WTC11 (cell line): ENCODE measurements at regions not wholly inside any gene's neighbourhood (a gene's known extent, or its start where the extent isn't known, plus 50 kb on each side); places are given as distances from the start of the nearest gene placed in this dataset.

ENCODE experiments used
- ATAC-seq: fragments of 200-7000 bp; cut with Tn5 transposase; 2 replicates; pipeline ENCODE4 v1.10.0; 2021; ENCODE audit warnings: mild to moderate bottlenecking, moderate library complexity
- CTCF ChIA-PET: fragments of 300-600 bp; sonication (Branson Sonifier 250); formaldehyde crosslinking; loops from one replicate; lab custom pipeline; 2021; ENCODE audit warnings: antibody characterized with exemption; lab: Charles Lee
- POLR2A ChIA-PET: fragments of 350-600 bp; sonication (Branson Sonifier 250); formaldehyde crosslinking; loops from one replicate; lab custom pipeline; 2021; ENCODE audit warnings: antibody characterized with exemption; lab: Charles Lee
- DNase-seq: peaks from one replicate; pipeline ENCODE4 v3.0.0; 2021; ENCODE audit warnings: low spot score
- H3K27ac Mint-ChIP-seq: 2 replicates; pipeline ENCODE4 v1.8.0; 2021; ENCODE audit warnings: mixed read lengths
- H3K27me3 Mint-ChIP-seq: 2 replicates; pipeline ENCODE4 v1.8.0; 2021; ENCODE audit warnings: low read depth, mild to moderate bottlenecking, moderate library complexity, mixed read lengths
- H3K36me3 Mint-ChIP-seq: 2 replicates; pipeline ENCODE4 v1.8.0; 2021; ENCODE audit warnings: mixed read lengths
- H3K4me1 Mint-ChIP-seq: 2 replicates; pipeline ENCODE4 v1.8.0; 2022; ENCODE audit warnings: mixed read lengths
- H3K4me3 Mint-ChIP-seq: 2 replicates; pipeline ENCODE4 v1.8.0; 2021; ENCODE audit warnings: mild to moderate bottlenecking, moderate library complexity, mixed read lengths
- H3K9me3 Mint-ChIP-seq: 2 replicates; pipeline ENCODE4 v1.8.0; 2021; ENCODE audit warnings: mixed read lengths
- CREB1 ChIP-seq: sonication (generic); formaldehyde crosslinking; IDR thresholded peaks from 2 replicates; pipeline ENCODE4 v1.8.0; 2023; ENCODE audit warnings: mild to moderate bottlenecking, missing genetic modification reagents
- FOXJ3 ChIP-seq: sonication (generic); formaldehyde crosslinking; IDR thresholded peaks from 2 replicates; pipeline ENCODE4 v1.9.0; 2021; ENCODE audit warnings: missing genetic modification reagents, mild to moderate bottlenecking, borderline replicate concordance
- FOXK1 ChIP-seq: sonication (generic); formaldehyde crosslinking; IDR thresholded peaks from 2 replicates; pipeline ENCODE4 v1.8.0; 2022; ENCODE audit warnings: mild to moderate bottlenecking, moderate library complexity, missing genetic modification reagents
- JUN ChIP-seq: sonication (generic); formaldehyde crosslinking; IDR thresholded peaks from 2 replicates; pipeline ENCODE4 v1.8.0; 2023; ENCODE audit warnings: mild to moderate bottlenecking, missing genetic modification reagents
- KAT7 ChIP-seq: sonication (generic); formaldehyde crosslinking; IDR thresholded peaks from 2 replicates; pipeline ENCODE4 v1.8.1; 2023; ENCODE audit warnings: missing genetic modification reagents, mild to moderate bottlenecking, borderline replicate concordance
- NFYB ChIP-seq: sonication (generic); formaldehyde crosslinking; conservative IDR thresholded peaks from 2 replicates; pipeline ENCODE4 v1.8.0; 2022; ENCODE audit warnings: low read depth, missing genetic modification reagents
- NR2C2 ChIP-seq: sonication (generic); formaldehyde crosslinking; IDR thresholded peaks from 2 replicates; pipeline ENCODE4 v1.8.0; 2022; ENCODE audit warnings: mild to moderate bottlenecking, missing genetic modification reagents
- NR3C1 ChIP-seq: sonication (generic); formaldehyde crosslinking; conservative IDR thresholded peaks from 2 replicates; pipeline ENCODE4 v1.8.1; 2023; ENCODE audit warnings: low read depth, mild to moderate bottlenecking, missing genetic modification reagents
- TCF7 ChIP-seq: sonication (generic); formaldehyde crosslinking; IDR thresholded peaks from 2 replicates; pipeline ENCODE4 v1.8.0; 2022; ENCODE audit warnings: mild to moderate bottlenecking, low read depth, missing genetic modification reagents, moderate library complexity
- ZBTB21 ChIP-seq: sonication (generic); formaldehyde crosslinking; IDR thresholded peaks from 2 replicates; pipeline ENCODE4 v1.8.1; 2023; ENCODE audit warnings: mild to moderate bottlenecking, missing genetic modification reagents, borderline replicate concordance
- ZNF121 ChIP-seq: sonication (generic); formaldehyde crosslinking; IDR thresholded peaks from 2 replicates; pipeline ENCODE4 v1.8.0; 2023; ENCODE audit warnings: missing genetic modification reagents
- ZNF232 ChIP-seq: sonication (generic); formaldehyde crosslinking; IDR thresholded peaks from 2 replicates; pipeline ENCODE4 v1.8.0; 2022; ENCODE audit warnings: mild to moderate bottlenecking, missing genetic modification reagents
- ZNF396 ChIP-seq: fragments of 250-450 bp; sonication (Bioruptor Pico); IDR thresholded peaks from 2 replicates; pipeline ENCODE4 v1.8.0; 2021; ENCODE audit warnings: mild to moderate bottlenecking, moderate library complexity, borderline replicate concordance
- ZNF671 ChIP-seq: fragments of 250-450 bp; sonication (Bioruptor Pico); IDR thresholded peaks from 2 replicates; pipeline ENCODE4 v1.8.0; 2021; ENCODE audit warnings: mild to moderate bottlenecking
- TF ChIP-seq, protein P1 (sequence below): fragments of 250-450 bp; sonication (Bioruptor Pico); IDR thresholded peaks from 2 replicates; pipeline ENCODE4 v1.8.0; 2021; ENCODE audit warnings: mild to moderate bottlenecking
- TF ChIP-seq, protein P2 (sequence below): sonication (generic); formaldehyde crosslinking; IDR thresholded peaks from 2 replicates; pipeline ENCODE4 v1.8.1; 2022; ENCODE audit warnings: mild to moderate bottlenecking, moderate library complexity, missing genetic modification reagents
- TF ChIP-seq, protein P3 (sequence below): sonication (generic); formaldehyde crosslinking; IDR thresholded peaks from 2 replicates; pipeline ENCODE4 v1.8.1; 2022; ENCODE audit warnings: low read depth, mild to moderate bottlenecking, moderate library complexity, missing genetic modification reagents, borderline replicate concordance
- TF ChIP-seq, protein P4 (sequence below): sonication (generic); formaldehyde crosslinking; IDR thresholded peaks from 2 replicates; pipeline ENCODE4 v1.8.0; 2022; ENCODE audit warnings: mild to moderate bottlenecking, missing genetic modification reagents
- TF ChIP-seq, protein P5 (sequence below): fragments of 250-450 bp; sonication (Bioruptor Pico); conservative IDR thresholded peaks from 2 replicates; pipeline ENCODE4 v1.9.0; 2021; ENCODE audit warnings: mild to moderate bottlenecking
- TF ChIP-seq, protein P6 (sequence below): sonication (generic); formaldehyde crosslinking; IDR thresholded peaks from 2 replicates; pipeline ENCODE4 v1.8.1; 2023; ENCODE audit warnings: mild to moderate bottlenecking, missing genetic modification reagents, moderate library complexity
- TF ChIP-seq, protein P7 (sequence below): sonication (generic); formaldehyde crosslinking; IDR thresholded peaks from 2 replicates; pipeline ENCODE4 v1.8.1; 2023; ENCODE audit warnings: mild to moderate bottlenecking, missing genetic modification reagents
- TF ChIP-seq, protein P8 (sequence below): fragments of 250-450 bp; sonication (Bioruptor Pico); IDR thresholded peaks from 2 replicates; pipeline ENCODE4 v1.9.0; 2021; ENCODE audit warnings: mild to moderate bottlenecking

DNA sequence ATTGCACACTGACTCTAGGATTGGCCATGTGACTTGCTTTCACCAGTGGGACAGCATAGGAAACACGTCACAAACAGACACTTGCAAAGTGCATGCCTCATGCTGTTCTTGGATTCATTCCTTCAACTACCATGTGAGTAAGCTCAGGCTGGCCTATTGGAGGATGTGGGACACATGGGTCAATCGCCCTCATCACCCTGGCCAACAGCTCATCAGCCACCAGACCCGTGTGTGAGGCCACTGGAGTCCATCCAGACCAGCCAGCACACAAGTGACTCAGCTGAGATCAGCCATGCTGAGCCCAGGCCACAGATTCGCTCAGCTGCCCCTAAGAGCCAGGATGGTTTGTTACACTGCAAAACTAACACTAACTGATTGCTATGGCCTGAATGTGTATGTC, 216.1 kb upstream of the GRIK3 start:
- CTCF ChIA-PET = no interaction called here
- no peak for DNase-seq
- Mint-ChIP-seq H3K27me3 (peaks cover 11% of the 10 kb centered on the region), H3K4me1 (peaks cover 14% of the 10 kb centered on the region)
- TF ChIP-seq, protein P1, sequence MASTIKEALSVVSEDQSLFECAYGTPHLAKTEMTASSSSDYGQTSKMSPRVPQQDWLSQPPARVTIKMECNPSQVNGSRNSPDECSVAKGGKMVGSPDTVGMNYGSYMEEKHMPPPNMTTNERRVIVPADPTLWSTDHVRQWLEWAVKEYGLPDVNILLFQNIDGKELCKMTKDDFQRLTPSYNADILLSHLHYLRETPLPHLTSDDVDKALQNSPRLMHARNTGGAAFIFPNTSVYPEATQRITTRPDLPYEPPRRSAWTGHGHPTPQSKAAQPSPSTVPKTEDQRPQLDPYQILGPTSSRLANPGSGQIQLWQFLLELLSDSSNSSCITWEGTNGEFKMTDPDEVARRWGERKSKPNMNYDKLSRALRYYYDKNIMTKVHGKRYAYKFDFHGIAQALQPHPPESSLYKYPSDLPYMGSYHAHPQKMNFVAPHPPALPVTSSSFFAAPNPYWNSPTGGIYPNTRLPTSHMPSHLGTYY (CRISPR knock-in tag) = no peak
- TF ChIP-seq, protein P2, sequence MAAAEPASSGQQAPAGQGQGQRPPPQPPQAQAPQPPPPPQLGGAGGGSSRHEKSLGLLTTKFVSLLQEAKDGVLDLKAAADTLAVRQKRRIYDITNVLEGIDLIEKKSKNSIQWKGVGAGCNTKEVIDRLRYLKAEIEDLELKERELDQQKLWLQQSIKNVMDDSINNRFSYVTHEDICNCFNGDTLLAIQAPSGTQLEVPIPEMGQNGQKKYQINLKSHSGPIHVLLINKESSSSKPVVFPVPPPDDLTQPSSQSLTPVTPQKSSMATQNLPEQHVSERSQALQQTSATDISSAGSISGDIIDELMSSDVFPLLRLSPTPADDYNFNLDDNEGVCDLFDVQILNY (CRISPR knock-in tag) = no peak
- TF ChIP-seq, protein P3, sequence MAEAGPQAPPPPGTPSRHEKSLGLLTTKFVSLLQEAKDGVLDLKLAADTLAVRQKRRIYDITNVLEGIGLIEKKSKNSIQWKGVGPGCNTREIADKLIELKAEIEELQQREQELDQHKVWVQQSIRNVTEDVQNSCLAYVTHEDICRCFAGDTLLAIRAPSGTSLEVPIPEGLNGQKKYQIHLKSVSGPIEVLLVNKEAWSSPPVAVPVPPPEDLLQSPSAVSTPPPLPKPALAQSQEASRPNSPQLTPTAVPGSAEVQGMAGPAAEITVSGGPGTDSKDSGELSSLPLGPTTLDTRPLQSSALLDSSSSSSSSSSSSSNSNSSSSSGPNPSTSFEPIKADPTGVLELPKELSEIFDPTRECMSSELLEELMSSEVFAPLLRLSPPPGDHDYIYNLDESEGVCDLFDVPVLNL = no peak
- TF ChIP-seq ZBTB21 (CRISPR knock-in tag) (no peak), CREB1 (CRISPR knock-in tag) (no peak), JUN (CRISPR knock-in tag) (no peak), FOXJ3 (CRISPR knock-in tag) (no peak), FOXK1 (no peak)
- TF ChIP-seq, protein P4, sequence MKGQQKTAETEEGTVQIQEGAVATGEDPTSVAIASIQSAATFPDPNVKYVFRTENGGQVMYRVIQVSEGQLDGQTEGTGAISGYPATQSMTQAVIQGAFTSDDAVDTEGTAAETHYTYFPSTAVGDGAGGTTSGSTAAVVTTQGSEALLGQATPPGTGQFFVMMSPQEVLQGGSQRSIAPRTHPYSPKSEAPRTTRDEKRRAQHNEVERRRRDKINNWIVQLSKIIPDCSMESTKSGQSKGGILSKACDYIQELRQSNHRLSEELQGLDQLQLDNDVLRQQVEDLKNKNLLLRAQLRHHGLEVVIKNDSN (CRISPR knock-in tag) = no peak
- TF ChIP-seq, protein P5, sequence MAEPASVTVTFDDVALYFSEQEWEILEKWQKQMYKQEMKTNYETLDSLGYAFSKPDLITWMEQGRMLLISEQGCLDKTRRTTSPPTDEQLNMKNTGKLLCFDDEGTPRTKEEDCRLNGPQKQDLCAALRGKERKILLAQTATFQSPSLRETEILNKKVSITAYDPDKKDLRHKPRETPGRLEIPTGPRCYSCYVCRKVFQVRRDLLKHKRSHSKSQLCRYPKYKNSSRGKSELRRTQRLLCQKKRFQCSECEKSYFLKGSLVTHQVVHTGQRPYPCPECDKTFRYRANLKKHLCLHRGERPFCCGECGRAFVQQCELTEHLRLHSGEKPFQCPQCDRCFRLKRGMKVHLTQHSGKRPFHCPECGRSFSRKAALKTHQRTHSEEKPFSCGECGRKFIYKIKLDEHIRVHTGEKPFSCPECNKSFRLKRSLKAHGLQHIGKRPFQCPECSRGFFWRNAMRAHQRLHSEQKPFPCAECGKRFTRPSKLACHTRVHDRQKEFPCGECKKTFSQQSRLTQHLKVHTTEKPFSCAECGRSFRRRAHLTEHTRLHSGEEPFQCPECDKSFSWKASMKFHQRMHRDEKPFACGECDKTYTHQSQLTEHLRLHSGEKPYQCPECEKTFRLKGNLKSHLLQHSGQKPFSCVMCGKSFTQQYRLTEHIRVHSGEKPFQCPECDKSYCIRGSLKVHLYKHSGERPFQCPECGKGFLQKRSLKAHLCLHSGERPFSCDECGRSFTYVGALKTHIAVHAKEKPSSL = no peak
- TF ChIP-seq, all 79 proteins: peak for 0
- H3K4me3 Mint-ChIP-seq = no peak overlapping the region
- H3K36me3 Mint-ChIP-seq = no peaks in the 10 kb centered on the region
- no peak for ATAC-seq
- POLR2A ChIA-PET = no interaction called here
- H3K9me3 Mint-ChIP-seq = no peaks in the 10 kb centered on the region
- H3K27ac Mint-ChIP-seq = no peak overlapping the region

DNA sequence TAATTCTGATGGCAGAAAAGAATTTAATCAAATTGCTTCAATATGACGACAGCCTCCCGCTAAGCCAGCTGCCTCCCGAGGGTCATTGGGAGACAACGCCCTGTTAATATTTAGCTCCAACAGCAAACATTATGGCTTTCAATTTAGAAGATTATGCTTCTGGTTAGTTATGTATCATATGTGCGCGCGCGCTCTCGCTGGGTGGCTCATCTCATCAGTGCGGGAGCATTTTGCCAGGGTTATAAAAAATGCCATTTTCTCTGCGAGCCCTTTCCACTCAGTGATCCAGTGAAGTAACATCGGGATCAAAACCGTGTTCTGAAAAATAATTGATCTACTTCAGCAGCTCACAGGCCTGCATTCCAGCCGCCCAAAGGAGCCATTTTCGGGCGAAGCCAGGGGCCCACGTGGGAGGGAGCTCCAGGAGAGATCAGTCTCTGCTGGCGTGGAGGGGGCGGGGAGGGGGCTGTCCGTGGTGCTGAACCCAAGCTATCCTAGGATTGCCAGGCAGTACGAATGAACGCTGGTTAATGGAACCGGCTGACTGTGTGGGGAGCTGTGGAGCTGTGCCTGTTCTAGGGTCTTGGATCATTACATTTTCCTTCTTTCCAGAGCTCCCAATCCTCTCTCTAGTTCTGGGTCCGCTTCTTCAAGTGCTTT, 219.1 kb upstream of the ZC3H12A start:
- peaks cover 42% of the 10 kb centered on the region for H3K4me1 Mint-ChIP-seq
- no peaks in the 10 kb centered on the region for H3K36me3 Mint-ChIP-seq
- H3K4me3 Mint-ChIP-seq = peak overlapping the region; percentile 54
- peaks cover 8% of the 10 kb centered on the region; the same call in 1 of the 2 replicates for H3K27me3 Mint-ChIP-seq
- H3K9me3 Mint-ChIP-seq = no peaks in the 10 kb centered on the region
- peak; percentile 95 for ATAC-seq
- no peak overlapping the region for H3K27ac Mint-ChIP-seq
- DNase-seq = peak; percentile 92
- CTCF ChIA-PET = interaction anchor here (0.8 to 2.4 kb wide), 29 partner anchors 9 to 232 kb away, joined by 3 to 21 read pairs (median 5); no protein-coding TSS in a partner anchor
- POLR2A ChIA-PET = interaction anchor here (0.6 to 1.2 kb wide), 4 partner anchors 14 to 140 kb away, joined by 3 to 5 read pairs (median 4); no protein-coding TSS in a partner anchor
- peak; percentile 78; the same call in 1 of the 2 replicates for TF ChIP-seq CREB1 (CRISPR knock-in tag)
- no peak for TF ChIP-seq ZNF396
- TF ChIP-seq NR3C1 = no peak
- TF ChIP-seq, protein P6, sequence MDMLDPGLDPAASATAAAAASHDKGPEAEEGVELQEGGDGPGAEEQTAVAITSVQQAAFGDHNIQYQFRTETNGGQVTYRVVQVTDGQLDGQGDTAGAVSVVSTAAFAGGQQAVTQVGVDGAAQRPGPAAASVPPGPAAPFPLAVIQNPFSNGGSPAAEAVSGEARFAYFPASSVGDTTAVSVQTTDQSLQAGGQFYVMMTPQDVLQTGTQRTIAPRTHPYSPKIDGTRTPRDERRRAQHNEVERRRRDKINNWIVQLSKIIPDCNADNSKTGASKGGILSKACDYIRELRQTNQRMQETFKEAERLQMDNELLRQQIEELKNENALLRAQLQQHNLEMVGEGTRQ (CRISPR knock-in tag) = peak; percentile 59; the same call in 1 of the 2 replicates
- TF ChIP-seq NR2C2 = no peak
- no peak for TF ChIP-seq ZNF671
- no peak for TF ChIP-seq TCF7 (CRISPR knock-in tag)
- TF ChIP-seq, protein P7, sequence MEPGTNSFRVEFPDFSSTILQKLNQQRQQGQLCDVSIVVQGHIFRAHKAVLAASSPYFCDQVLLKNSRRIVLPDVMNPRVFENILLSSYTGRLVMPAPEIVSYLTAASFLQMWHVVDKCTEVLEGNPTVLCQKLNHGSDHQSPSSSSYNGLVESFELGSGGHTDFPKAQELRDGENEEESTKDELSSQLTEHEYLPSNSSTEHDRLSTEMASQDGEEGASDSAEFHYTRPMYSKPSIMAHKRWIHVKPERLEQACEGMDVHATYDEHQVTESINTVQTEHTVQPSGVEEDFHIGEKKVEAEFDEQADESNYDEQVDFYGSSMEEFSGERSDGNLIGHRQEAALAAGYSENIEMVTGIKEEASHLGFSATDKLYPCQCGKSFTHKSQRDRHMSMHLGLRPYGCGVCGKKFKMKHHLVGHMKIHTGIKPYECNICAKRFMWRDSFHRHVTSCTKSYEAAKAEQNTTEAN (CRISPR knock-in tag) = 0 out of 2 replicates have a peak, but pooled peaks have one; percentile 38
- TF ChIP-seq NFYB = no peak
- TF ChIP-seq, protein P8, sequence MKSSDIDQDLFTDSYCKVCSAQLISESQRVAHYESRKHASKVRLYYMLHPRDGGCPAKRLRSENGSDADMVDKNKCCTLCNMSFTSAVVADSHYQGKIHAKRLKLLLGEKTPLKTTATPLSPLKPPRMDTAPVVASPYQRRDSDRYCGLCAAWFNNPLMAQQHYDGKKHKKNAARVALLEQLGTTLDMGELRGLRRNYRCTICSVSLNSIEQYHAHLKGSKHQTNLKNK (CRISPR knock-in tag) = no peak
- TF ChIP-seq ZNF121 (CRISPR knock-in tag) = no peak
- peak; percentile 50; the same call in 1 of the 2 replicates for TF ChIP-seq KAT7 (CRISPR knock-in tag)
- TF ChIP-seq ZNF232 (CRISPR knock-in tag) = peak; percentile 94
